Pancreas (tissue), 10 donors: ENCODE measurements at regions not wholly inside any gene's neighbourhood (a gene's known extent, or its start where the extent isn't known, plus 50 kb on each side); places are given as distances from the start of the nearest gene placed in this dataset.

Source experiments
- ATAC-seq, 4 donors: fragments of 200-7000 bp; cut with Tn5 transposase; one replicate each; pipeline versions ENCODE4 v1.8.0 to v1.9.1; 2020; ENCODE audit warnings: mild to moderate bottlenecking in 4 of 4, moderate library complexity in 4 of 4
- DNase-seq, 6 donors: peaks; one replicate each; pipeline ENCODE4 v3.0.0-alpha.2; 2020
- FAIRE-seq: peaks from 2 replicates; lab custom pipeline; 2012; peaks lifted over from hg19 to GRCh38; lab: Jason Lieb, UNC
- H3K27ac ChIP-seq, 4 donors: fragments of 200-600 bp; sonication (generic); 1 replicate in 3 of 4; 2 replicates in 1 of 4; pipeline versions ENCODE4 v1.5.0 to v1.8.0; 2020
- H3K27me3 ChIP-seq, 4 donors: fragments of 200-600 bp; one replicate each; pipeline ENCODE4 v1.8.0; 2021
- H3K36me3 ChIP-seq, 3 donors: fragments of 200-600 bp; sonication (generic) in 1 of 3; one replicate each; pipeline versions ENCODE4 v1.5.0 to v1.8.0; 2020 to 2021
- H3K4me1 ChIP-seq, 3 donors: fragments of 200-600 bp; one replicate each; pipeline ENCODE4 v1.8.0; 2021
- H3K4me3 ChIP-seq, 4 donors: fragments of 200-600 bp; sonication (generic) in 2 of 4; one replicate each; pipeline versions ENCODE4 v1.5.0 to v1.8.0; 2020 to 2021
- H3K9me3 ChIP-seq, 4 donors: fragments of 200-600 bp; one replicate each; pipeline ENCODE4 v1.8.0; 2021
- CTCF ChIP-seq, 4 donors: fragments of 200-600 bp; sonication (generic) in 3 of 4; IDR thresholded peaks; one replicate each; pipeline versions ENCODE4 v1.5.0 to v1.8.0; 2021; ENCODE audit warnings: antibody characterized with exemption in 4 of 4
- WGBS, 2 donors: extraction: QIAGEN DNeasy Blood & Tissue Kit; methylation state at CpG; one replicate each; pipeline ENCODE4 v1.1.7; 2013; 5-methylcytosine and 5-hydroxymethylcytosine counted together
- intact Hi-C, 3 donors: fragments of 100-400 bp; cut with DNase I; formaldehyde crosslinking; loops; one replicate each; pipeline versions ENCODE4 v1.11.1 to v1.14.2; 2022
- donor health status: healthy with polysubstance abuse.
- donor health status: DM: no; HTN: no; CAD: no; lungs with moderate emphysema.
- donor health status: DM: no; HTN: no; CAD: no.
- donor health status: control.
- donor health status: control.
- donor health status: Bipolar disorder and iron deficiency.
- donor health status: DM: yes; HTN: yes; CAD: no.
- donor health status: DM: no; HTN: no; CAD: no.
- donor health status: DM: no; HTN: no; CAD: no.
- donor health status: DM: yes; HTN: yes; CAD: no.

- Histone ChIP-seq H3K36me3 (no peaks in the 10 kb centered on the region), H3K4me3 (no peak overlapping the region), H3K27ac (no peak overlapping the region), H3K9me3 (no peaks in the 10 kb centered on the region), H3K27me3 (no peaks in the 10 kb centered on the region), H3K4me1 (no peaks in the 10 kb centered on the region)
- DNase-seq, result no peak
- intact Hi-C loops, result no loop called here
- 30 to 42% methylated on average over 3 of the region's 3 CpGs for WGBS, 2 donors
- TF ChIP-seq CTCF (IDR thresholded peaks at IDR 0.05), result no peak
- FAIRE-seq, result no peak
- peak in 2 of 4 donors; percentile 30 to 55 for ATAC-seq
These were observed 69.1 kb upstream of the B3GAT1 start for GRCh38 chr11:134481135-134481534.

- Histone ChIP-seq H3K36me3 (no peaks in the 10 kb centered on the region), H3K4me1 (no peaks in the 10 kb centered on the region), H3K27ac (no peak overlapping the region), H3K9me3 (no peaks in the 10 kb centered on the region), H3K4me3 (no peak overlapping the region), H3K27me3 (peaks cover 0 to 4% (median 0%) of the 10 kb centered on the region in 4 donors)
- intact Hi-C loops, result no loop called here
- TF ChIP-seq CTCF (IDR thresholded peaks at IDR 0.05), result no peak
- DNase-seq, result no peak
- ATAC-seq, result no peak
- FAIRE-seq, result no peak
- WGBS, 2 donors, result 65% methylated on average over 5 of the region's 5 CpGs
These were observed 68.2 kb upstream of the B3GAT1 start for GRCh38 chr11:134480136-134480712.

- intact Hi-C loops, result no loop called here
These were observed 67.4 kb upstream of the B3GAT1 start for GRCh38 chr11:134479206-134480135.

GRCh38 chr11:134478611-134479010 is 66.6 kb upstream of the B3GAT1 start:
- H3K4me1 ChIP-seq, result no peaks in the 10 kb centered on the region
- no peak overlapping the region for H3K4me3 ChIP-seq
- H3K27ac ChIP-seq, result no peak overlapping the region
- no peak for FAIRE-seq
- peaks cover 0 to 4% (median 0%) of the 10 kb centered on the region in 4 donors for H3K27me3 ChIP-seq
- ATAC-seq, result no peak
- intact Hi-C loops, result no loop called here
- no peak for DNase-seq
- 22 to 24% methylated on average over 2 of the region's 2 CpGs for WGBS, 2 donors
- TF ChIP-seq CTCF (IDR thresholded peaks at IDR 0.05), result no peak
- no peaks in the 10 kb centered on the region for H3K9me3 ChIP-seq
- no peaks in the 10 kb centered on the region for H3K36me3 ChIP-seq

More at GRCh38 chr11:134479206-134480135, 67.4 kb upstream of the B3GAT1 start:
- Histone ChIP-seq H3K27ac (no peak overlapping the region), H3K36me3 (no peaks in the 10 kb centered on the region), H3K9me3 (no peaks in the 10 kb centered on the region), H3K27me3 (peaks cover 0 to 4% (median 0%) of the 10 kb centered on the region in 4 donors), H3K4me3 (no peak overlapping the region), H3K4me1 (no peaks in the 10 kb centered on the region)
- DNase-seq (peak in 1 of 6 donors; percentile 25), FAIRE-seq (no peak), ATAC-seq (no peak)
- TF ChIP-seq CTCF (IDR thresholded peaks at IDR 0.05), result no peak
- 62 to 72% methylated on average over 21 of the region's 21 CpGs for WGBS, 2 donors
